K562 (cell line): ENCODE measurements at regions not wholly inside any gene's neighbourhood (a gene's known extent, or its start where the extent isn't known, plus 50 kb on each side); places are given as distances from the start of the nearest gene placed in this dataset.

Experiments
- ATAC-seq: fragments of 200-7000 bp; cut with Tn5 transposase; 3 replicates; pipeline ENCODE4 v1.9.1; 2020; ENCODE audit warnings: moderate library complexity
- BruUV-seq: library from RNA; stranded (reverse); fragments of 400-500 nt; replicated peaks from 2 replicates; lab custom pipeline; 2021; lab: Mats Ljungman, UMichigan
- CTCF ChIA-PET: fragments of 300-600 bp; formaldehyde crosslinking; extraction: SDS; loops from one replicate; lab custom pipeline; 2021; ENCODE audit warnings: low intra/inter-chr PET ratio; lab: Yijun Ruan, JAX
- POLR2A ChIA-PET: fragments of 300-600, 350-650 bp; sonication (Branson Sonifier 250); formaldehyde crosslinking; extraction: SDS; loops from one replicate; lab custom pipeline; 2021; ENCODE audit warnings: antibody characterized with exemption, inconsistent platforms; lab: Yijun Ruan, JAX
- DNase-seq, 4 experiments: peaks; one replicate each; pipeline versions ENCODE4 v3.0.0 to v3.0.0-alpha.2; 2011 to 2018; ENCODE audit warnings: low spot score in 3 of 4, mixed read lengths in 3 of 4; ENCODE audit errors: extremely low read depth in 1 of 4
- FAIRE-seq: peaks from 2 replicates; lab custom pipeline; 2011; peaks lifted over from hg19 to GRCh38; lab: Jason Lieb, UNC
- H2AFZ ChIP-seq: 2 replicates; pipeline ENCODE4 v1.6.0; 2011; ENCODE audit warnings: low read depth, low read length, control low read depth, inconsistent platforms
- H3K27ac ChIP-seq: fragments of 200-600 bp; 3 replicates; pipeline ENCODE4 v1.8.0; 2011; ENCODE audit warnings: low read depth, mild to moderate bottlenecking, control low read depth, inconsistent platforms, low read length, moderate library complexity, mixed read lengths; ENCODE audit errors: extremely low read depth
- H3K27me3 ChIP-seq, 2 experiments: fragments of 300-600 bp in 1 of 2; 2 replicates in 1 of 2; 3 replicates in 1 of 2; pipeline versions ENCODE4 v1.6.0 to v1.8.0; 2011; ENCODE audit warnings: inconsistent platforms in 2 of 2, low read length in 2 of 2, mild to moderate bottlenecking in 1 of 2, mixed read lengths in 1 of 2, moderate library complexity in 1 of 2; ENCODE audit not compliant: control insufficient read depth in 2 of 2, insufficient read depth in 2 of 2
- H3K36me3 ChIP-seq: fragments of 300-600 bp; 3 replicates; pipeline ENCODE4 v1.8.0; 2011; ENCODE audit warnings: mild to moderate bottlenecking, low read length, inconsistent platforms; ENCODE audit not compliant: control insufficient read depth, insufficient read depth
- H3K4me1 ChIP-seq, 2 experiments: fragments of 200-600 bp in 1 of 2; replicated peaks in 1 of 2; 2 replicates in 1 of 2; 3 replicates in 1 of 2; pipeline versions ENCODE4 v1.5.1 to v1.8.0; 2011; ENCODE audit warnings: inconsistent platforms in 2 of 2, low read length in 2 of 2, mild to moderate bottlenecking in 1 of 2, mixed read lengths in 1 of 2, moderate library complexity in 1 of 2; ENCODE audit not compliant: control insufficient read depth in 2 of 2, insufficient read depth in 2 of 2
- H3K4me2 ChIP-seq: 2 replicates; pipeline ENCODE4 v1.6.1; 2011; ENCODE audit warnings: low read length, control low read depth, inconsistent platforms, mixed read lengths; ENCODE audit not compliant: insufficient read depth
- H3K4me3 ChIP-seq: fragments of 200-600 bp; sonication (generic), shearing (Covaris generic); 2 replicates; pipeline ENCODE4 v1.5.1; 2016; ENCODE audit warnings: control low read depth, inconsistent platforms
- H3K79me2 ChIP-seq: fragments of 200-600 bp; 3 replicates; pipeline ENCODE4 v1.8.0; 2011; ENCODE audit warnings: low read length, inconsistent platforms; ENCODE audit not compliant: control insufficient read depth, insufficient read depth
- H3K9ac ChIP-seq, 2 experiments: 2 replicates each; pipeline versions ENCODE4 v1.6.0 to v1.6.1; 2011; ENCODE audit warnings: low read depth in 2 of 2, low read length in 2 of 2, control low read depth in 1 of 2, inconsistent platforms in 1 of 2, mild to moderate bottlenecking in 1 of 2, mixed read lengths in 1 of 2; ENCODE audit not compliant: insufficient read depth in 1 of 2
- H3K9me1 ChIP-seq: one replicate; pipeline ENCODE4 v1.6.0; 2011; ENCODE audit warnings: inconsistent platforms, mild to moderate bottlenecking, low read length, moderate library complexity; ENCODE audit not compliant: control insufficient read depth, insufficient read depth
- H3K9me3 ChIP-seq: replicated peaks from 2 replicates; pipeline ENCODE4 v1.5.1; 2011; ENCODE audit warnings: low read depth, low read length, inconsistent platforms; ENCODE audit not compliant: control insufficient read depth, insufficient read depth
- H4K20me1 ChIP-seq: replicated peaks from 2 replicates; pipeline ENCODE4 v1.6.1; 2011; ENCODE audit warnings: low read length, inconsistent platforms, mixed read lengths; ENCODE audit not compliant: control insufficient read depth, insufficient read depth
- DNMT1 ChIP-seq: fragments of 450-650 bp; IDR thresholded peaks from 2 replicates; pipeline ENCODE4 v1.6.1; 2016; ENCODE audit warnings: antibody characterized with exemption, mild to moderate bottlenecking
- HINFP ChIP-seq: fragments of 450-650 bp; conservative IDR thresholded peaks from 2 replicates; pipeline ENCODE4 v1.6.1; 2016; ENCODE audit warnings: missing genetic modification characterization, low read depth, mild to moderate bottlenecking, control low read depth, missing compliant biosample characterization
- REST ChIP-seq, 2 experiments: fragments of 450-650 bp; formaldehyde crosslinking in 1 of 2; IDR thresholded peaks; 2 replicates each; pipeline versions ENCODE4 v1.4.0 to v1.6.1; 2014 to 2020; ENCODE audit warnings: mild to moderate bottlenecking in 2 of 2, borderline replicate concordance in 1 of 2, low read depth in 1 of 2
- SIRT6 ChIP-seq: IDR thresholded peaks from one replicate; pipeline ENCODE4 v1.6.1; 2012; ENCODE audit warnings: low read depth, mild to moderate bottlenecking, control low read depth, inconsistent platforms, low read length, moderate library complexity
- YBX1 ChIP-seq: fragments of 450-650 bp; IDR thresholded peaks from 2 replicates; pipeline ENCODE4 v1.7.1; 2016; ENCODE audit warnings: mild to moderate bottlenecking
- ZNF280A ChIP-seq: fragments of 450-650 bp; IDR thresholded peaks from 2 replicates; pipeline ENCODE4 v1.6.1; 2018; ENCODE audit warnings: mild to moderate bottlenecking, low read depth; ENCODE audit not compliant: partially characterized antibody
- ZNF639 ChIP-seq, 2 experiments: fragments of 200-800 bp in 1 of 2; sonication (Bioruptor generic) in 1 of 2; sonication (generic) in 1 of 2; formaldehyde crosslinking in 1 of 2; IDR thresholded peaks in 1 of 2; conservative IDR thresholded peaks in 1 of 2; 2 replicates each; pipeline versions ENCODE4 v1.5.0 to v1.6.1; 2016 to 2020; ENCODE audit warnings: missing compliant biosample characterization in 1 of 2, missing genetic modification characterization in 1 of 2, missing genetic modification reagents in 1 of 2
- ZNF79 ChIP-seq: fragments of 250-450 bp; sonication (Bioruptor Pico); IDR thresholded peaks from 2 replicates; pipeline ENCODE4 v1.4.0; 2020; ENCODE audit warnings: low read depth, mild to moderate bottlenecking, moderate library complexity
- WGBS: fragments of 100-300 bp; shearing (Covaris generic); methylation state at CpG from one replicate; pipeline ENCODE4 v1.1.6; 2016; ENCODE audit warnings: low coverage, mixed read lengths; ENCODE audit not compliant: insufficient coverage; ENCODE audit errors: missing lambda C conversion rate; 5-methylcytosine and 5-hydroxymethylcytosine counted together
- in situ Hi-C: fragments of 300-500 bp; cut with MboI; formaldehyde crosslinking; loops from 4 replicates; pipeline ENCODE4 v1.15.0; 2018; ENCODE audit warnings: inconsistent platforms, mixed read lengths
- intact Hi-C: fragments of 100-400 bp; cut with micrococcal nuclease; formaldehyde crosslinking; loops from 2 replicates; pipeline ENCODE4 v1.14.2; 2022

DNA sequence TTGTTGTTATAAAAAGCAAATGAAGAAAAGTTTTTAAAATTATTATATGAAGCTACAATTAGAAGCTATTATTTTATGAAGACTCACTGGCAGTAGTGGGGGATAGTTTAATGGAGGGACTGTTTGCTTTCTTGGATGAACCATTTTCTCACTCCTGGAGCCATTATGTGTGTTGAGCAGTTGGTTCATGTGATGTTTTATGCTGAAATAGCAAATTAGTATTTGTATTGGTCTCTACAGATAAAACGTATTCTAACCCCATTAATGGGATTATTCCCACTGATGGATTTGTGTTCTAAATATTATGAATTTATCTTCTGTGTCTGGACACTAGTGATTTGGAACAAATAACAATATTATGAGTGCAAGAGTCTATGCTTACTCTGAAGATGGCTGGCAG lies 507.5 kb upstream of the FSHR start:
- no peak overlapping the region for H3K4me2 ChIP-seq
- CTCF ChIA-PET: no interaction called here
- H3K9ac ChIP-seq: no peak overlapping the region
- no peaks in the 10 kb centered on the region for H3K4me1 ChIP-seq
- no peak overlapping the region for H3K4me3 ChIP-seq
- BruUV-seq: no TSS peak
- FAIRE-seq (no peak), DNase-seq (no peak), ATAC-seq (no peak)
- POLR2A ChIA-PET: interaction anchor here (0.7 kb wide), 1 partner anchor 142 kb away, joined by 3 read pairs; no protein-coding TSS in a partner anchor
- no peaks in the 10 kb centered on the region for H3K36me3 ChIP-seq
- WGBS: 6% methylated on average over 1 of the region's 1 CpG
- H4K20me1 ChIP-seq: no peaks in the 10 kb centered on the region
- no peaks in the 10 kb centered on the region for H3K9me3 ChIP-seq
- no peak overlapping the region for H2AFZ ChIP-seq
- no peaks in the 10 kb centered on the region for H3K79me2 ChIP-seq
- H3K27me3 ChIP-seq: no peaks in the 10 kb centered on the region
- H3K9me1 ChIP-seq: no peaks in the 10 kb centered on the region
- in situ Hi-C loops (no loop called here), intact Hi-C loops (no loop called here)
- no peak overlapping the region for H3K27ac ChIP-seq
- TF ChIP-seq SIRT6 (no peak), ZNF79 (no peak), ZNF280A (no peak), REST (IDR thresholded peaks at IDR 0.05; ENCODE audit: borderline replicate concordance) (no peak), REST (CRISPR knock-in tag; IDR thresholded peaks at IDR 0.05; ENCODE audit: low read depth) (no peak), ZNF639 (CRISPR knock-in tag; conservative IDR thresholded peaks at IDR 0.05 in 1 of 2, IDR thresholded peaks at IDR 0.05 in 1 of 2) (no peak), HINFP (no peak), YBX1 (no peak), DNMT1 (no peak)
